ENCODE measurements at regions not wholly inside any gene's neighbourhood (a gene's known extent, or its start where the extent isn't known, plus 50 kb on each side); places are given as distances from the start of the nearest gene placed in this dataset.

DNA sequence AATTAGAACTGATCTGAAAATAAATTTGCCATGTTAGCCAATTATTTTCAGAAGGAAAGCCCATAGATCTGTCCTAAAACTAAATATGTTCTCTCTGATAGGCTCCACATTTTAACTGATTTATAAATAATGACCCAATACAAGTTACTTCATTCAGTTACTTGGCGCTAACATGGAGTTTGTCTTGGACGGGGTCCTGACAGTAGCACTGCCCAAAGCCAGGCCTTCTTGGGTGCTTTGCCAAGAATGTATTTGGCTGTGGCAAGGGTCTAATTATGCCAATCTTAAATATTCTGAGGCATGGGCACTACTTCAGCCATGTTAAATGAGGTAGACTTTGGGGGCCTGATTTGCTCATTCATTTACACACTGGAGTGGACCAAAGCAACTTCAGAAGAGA is 135.0 kb upstream of the PKDCC start:
- ChIA-PET POLR2A (no interaction called here), CTCF (ENCODE audit: unreplicated experiment) (no interaction called here)
- Histone ChIP-seq H3K27ac (ENCODE audit: low read depth, low read length, poor library complexity, severe bottlenecking) (no peak overlapping the region), H3K4me2 (ENCODE audit: low read length) (no peak overlapping the region), H3K4me1 (ENCODE audit: insufficient read depth, low read length, poor library complexity, severe bottlenecking) (no peaks in the 10 kb centered on the region), H3K36me3 (ENCODE audit: insufficient read depth, low read length) (no peaks in the 10 kb centered on the region), H3K79me2 (ENCODE audit: insufficient read depth, low read depth, low read length) (no peaks in the 10 kb centered on the region), H3K4me3 (ENCODE audit: low read depth, low read length, poor library complexity, severe bottlenecking) (no peak overlapping the region), H2AFZ (ENCODE audit: low read length) (no peak overlapping the region), H4K20me1 (ENCODE audit: insufficient read depth, low read length) (no peaks in the 10 kb centered on the region), H3K9me2 (ENCODE audit: insufficient read depth, low read length) (no peaks in the 10 kb centered on the region), H3K9me3 (ENCODE audit: low read length) (no peaks in the 10 kb centered on the region)
- no peak for DNase-seq (ENCODE audit: low spot score)
- intact Hi-C loops (cut with micrococcal nuclease; ENCODE audit: unreplicated experiment), result no loop called here
- TF ChIP-seq EZH2phosphoT487 (IDR thresholded peaks at IDR 0.05; ENCODE audit: borderline replicate concordance, low read depth, low read length), result no peak
- TF ChIP-seq, protein P1, sequence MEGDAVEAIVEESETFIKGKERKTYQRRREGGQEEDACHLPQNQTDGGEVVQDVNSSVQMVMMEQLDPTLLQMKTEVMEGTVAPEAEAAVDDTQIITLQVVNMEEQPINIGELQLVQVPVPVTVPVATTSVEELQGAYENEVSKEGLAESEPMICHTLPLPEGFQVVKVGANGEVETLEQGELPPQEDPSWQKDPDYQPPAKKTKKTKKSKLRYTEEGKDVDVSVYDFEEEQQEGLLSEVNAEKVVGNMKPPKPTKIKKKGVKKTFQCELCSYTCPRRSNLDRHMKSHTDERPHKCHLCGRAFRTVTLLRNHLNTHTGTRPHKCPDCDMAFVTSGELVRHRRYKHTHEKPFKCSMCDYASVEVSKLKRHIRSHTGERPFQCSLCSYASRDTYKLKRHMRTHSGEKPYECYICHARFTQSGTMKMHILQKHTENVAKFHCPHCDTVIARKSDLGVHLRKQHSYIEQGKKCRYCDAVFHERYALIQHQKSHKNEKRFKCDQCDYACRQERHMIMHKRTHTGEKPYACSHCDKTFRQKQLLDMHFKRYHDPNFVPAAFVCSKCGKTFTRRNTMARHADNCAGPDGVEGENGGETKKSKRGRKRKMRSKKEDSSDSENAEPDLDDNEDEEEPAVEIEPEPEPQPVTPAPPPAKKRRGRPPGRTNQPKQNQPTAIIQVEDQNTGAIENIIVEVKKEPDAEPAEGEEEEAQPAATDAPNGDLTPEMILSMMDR (conservative IDR thresholded peaks at IDR 0.05; ENCODE audit: low read length), result no peak
- BruUV-seq (replicated peaks), result no TSS peak

DNA sequence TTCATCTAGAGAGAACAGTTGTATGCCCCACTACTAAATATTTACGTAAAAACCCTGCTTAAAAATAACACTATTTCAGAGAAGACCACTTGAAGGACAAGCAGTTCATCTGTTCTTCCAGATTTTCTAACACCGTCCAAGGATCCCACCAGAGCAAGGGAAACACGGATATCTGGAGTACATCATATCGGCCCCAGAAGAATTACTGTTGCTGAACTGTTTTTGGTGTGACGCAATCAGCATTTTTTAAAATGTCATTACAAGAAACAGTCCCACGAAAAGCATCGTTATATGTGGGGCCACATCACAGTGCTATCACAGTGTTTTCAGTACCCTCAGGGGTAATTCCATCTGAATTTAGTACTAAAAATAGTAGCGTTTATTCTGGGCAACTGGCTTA is 134.5 kb upstream of the PKDCC start:
- Histone ChIP-seq H3K79me2 (ENCODE audit: insufficient read depth, low read depth, low read length) (no peaks in the 10 kb centered on the region), H3K4me1 (ENCODE audit: insufficient read depth, low read length, poor library complexity, severe bottlenecking) (no peaks in the 10 kb centered on the region), H3K36me3 (ENCODE audit: insufficient read depth, low read length) (no peaks in the 10 kb centered on the region), H2AFZ (ENCODE audit: low read length) (no peak overlapping the region), H3K4me3 (ENCODE audit: low read depth, low read length, poor library complexity, severe bottlenecking) (no peak overlapping the region), H3K9me3 (ENCODE audit: low read length) (no peaks in the 10 kb centered on the region), H3K9me2 (ENCODE audit: insufficient read depth, low read length) (no peaks in the 10 kb centered on the region), H3K27ac (ENCODE audit: low read depth, low read length, poor library complexity, severe bottlenecking) (no peak overlapping the region), H4K20me1 (ENCODE audit: insufficient read depth, low read length) (no peaks in the 10 kb centered on the region), H3K4me2 (ENCODE audit: low read length) (no peak overlapping the region)
- ChIA-PET CTCF (ENCODE audit: unreplicated experiment) (no interaction called here), POLR2A (no interaction called here)
- TF ChIP-seq, protein P1 (conservative IDR thresholded peaks at IDR 0.05; ENCODE audit: low read length), result no peak
- TF ChIP-seq EZH2phosphoT487 (IDR thresholded peaks at IDR 0.05; ENCODE audit: borderline replicate concordance, low read depth, low read length), result no peak
- intact Hi-C loops (cut with micrococcal nuclease; ENCODE audit: unreplicated experiment), result no loop called here
- BruUV-seq (replicated peaks), result no TSS peak
- DNase-seq (ENCODE audit: low spot score), result no peak

DNA sequence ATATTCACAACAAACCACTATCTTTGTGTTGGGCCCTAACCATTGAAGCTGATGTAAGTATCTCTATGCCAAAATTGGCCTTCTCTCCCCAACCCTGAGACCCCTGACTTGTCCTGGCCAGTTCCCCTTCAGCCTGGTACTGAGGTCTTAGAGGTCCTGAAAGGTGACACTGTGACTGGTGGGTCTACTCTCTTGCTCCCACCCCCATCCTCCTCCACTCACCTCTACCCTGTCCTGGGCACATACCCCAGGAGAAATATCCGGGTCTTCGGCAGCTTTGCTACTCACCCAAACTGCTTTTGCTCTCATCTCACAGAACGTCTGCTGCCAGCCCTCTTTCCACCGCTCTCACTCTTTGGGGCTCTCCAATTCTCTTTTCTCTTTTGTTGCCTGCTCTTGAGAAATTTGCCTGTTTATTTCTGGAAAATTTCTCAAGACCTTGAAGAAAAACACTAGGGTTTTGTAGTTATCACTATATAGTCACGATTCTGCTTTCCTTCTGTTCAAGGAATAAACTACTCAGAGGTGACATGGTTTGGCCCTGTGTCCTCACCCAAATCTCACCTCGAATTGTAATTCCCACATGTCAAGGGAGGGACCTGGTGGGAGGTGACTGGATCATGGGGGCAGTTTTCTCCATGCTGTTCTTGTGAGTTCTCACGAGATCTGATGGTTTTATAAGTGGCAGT is 133.8 kb upstream of the PKDCC start:
- no TSS peak for BruUV-seq (replicated peaks)
- H3K4me2 ChIP-seq (ENCODE audit: low read length), result no peak overlapping the region
- TF ChIP-seq EZH2phosphoT487 (IDR thresholded peaks at IDR 0.05; ENCODE audit: borderline replicate concordance, low read depth, low read length), result no peak
- TF ChIP-seq, protein P1 (conservative IDR thresholded peaks at IDR 0.05; ENCODE audit: low read length), result no peak

More for the DNA sequence above, 133.8 kb upstream of the PKDCC start:
- no peak overlapping the region for H3K27ac ChIP-seq (ENCODE audit: low read depth, low read length, poor library complexity, severe bottlenecking)
- H4K20me1 ChIP-seq (ENCODE audit: insufficient read depth, low read length), result no peaks in the 10 kb centered on the region
- no peaks in the 10 kb centered on the region for H3K9me2 ChIP-seq (ENCODE audit: insufficient read depth, low read length)
- H2AFZ ChIP-seq (ENCODE audit: low read length), result no peak overlapping the region
- POLR2A ChIA-PET, result no interaction called here
- no peak for DNase-seq (ENCODE audit: low spot score)
- H3K4me3 ChIP-seq (ENCODE audit: low read depth, low read length, poor library complexity, severe bottlenecking), result no peak overlapping the region
- no peaks in the 10 kb centered on the region for H3K9me3 ChIP-seq (ENCODE audit: low read length)
- H3K36me3 ChIP-seq (ENCODE audit: insufficient read depth, low read length), result no peaks in the 10 kb centered on the region
- intact Hi-C loops (cut with micrococcal nuclease; ENCODE audit: unreplicated experiment), result no loop called here
- no peaks in the 10 kb centered on the region for H3K4me1 ChIP-seq (ENCODE audit: insufficient read depth, low read length, poor library complexity, severe bottlenecking)
- no peaks in the 10 kb centered on the region for H3K79me2 ChIP-seq (ENCODE audit: insufficient read depth, low read depth, low read length)
- CTCF ChIA-PET (ENCODE audit: unreplicated experiment), result no interaction called here
